GM12891 (cell line): ENCODE measurements at regions not wholly inside any gene's neighbourhood (a gene's known extent, or its start where the extent isn't known, plus 50 kb on each side); places are given as distances from the start of the nearest gene placed in this dataset.

ENCODE experiments used
- PAX5 ChIP-seq: IDR thresholded peaks from 2 replicates; pipeline ENCODE4 v1.6.1; 2011; ENCODE audit warnings: low read length, moderate library complexity, mild to moderate bottlenecking; ENCODE audit not compliant: insufficient read depth, severe bottlenecking
- POLR2A ChIP-seq: IDR thresholded peaks from 2 replicates; pipeline ENCODE4 v1.6.1; 2011; ENCODE audit warnings: low read depth, low read length, control low read depth
- POLR2AphosphoS5 ChIP-seq: IDR thresholded peaks from 2 replicates; pipeline ENCODE4 v1.6.1; 2011; ENCODE audit warnings: low read depth, low read length, control low read depth
- POU2F2 ChIP-seq: IDR thresholded peaks from 2 replicates; pipeline ENCODE4 v1.6.1; 2011; ENCODE audit warnings: low read depth, mild to moderate bottlenecking, control low read depth, low read length, moderate library complexity
- SPI1 ChIP-seq: IDR thresholded peaks from 2 replicates; pipeline ENCODE4 v1.6.1; 2011; ENCODE audit warnings: low read depth, low read length, control low read depth
- TAF1 ChIP-seq: IDR thresholded peaks from 2 replicates; pipeline ENCODE4 v1.6.1; 2011; ENCODE audit warnings: low read depth, low read length, control low read depth

- no peak for TF ChIP-seq POLR2AphosphoS5
- no peak for TF ChIP-seq TAF1
- TF ChIP-seq POLR2A = no peak
- no peak for TF ChIP-seq POU2F2
- TF ChIP-seq SPI1 = no peak
- TF ChIP-seq PAX5 = no peak
These were observed 674.6 kb downstream of the EPM2A start for GRCh38 chr6:145060714-145061113.
